Endothelial cell of umbilical vein (primary cell): ENCODE measurements at regions not wholly inside any gene's neighbourhood (a gene's known extent, or its start where the extent isn't known, plus 50 kb on each side); places are given as distances from the start of the nearest gene placed in this dataset.

Source experiments
- BruUV-seq: library from RNA; stranded (reverse); fragments of 400-500 nt; replicated peaks from 2 replicates; lab custom pipeline; 2021; lab: Mats Ljungman, UMichigan
- CTCF ChIA-PET: fragments of 300-600, 350-600 bp; sonication (Branson Sonifier 250); formaldehyde crosslinking; loops from one replicate; lab custom pipeline; 2021; ENCODE audit warnings: antibody characterized with exemption, inconsistent platforms; lab: Charles Lee
- POLR2A ChIA-PET: fragments of 300-600, 350-600 bp; sonication (Branson Sonifier 250); formaldehyde crosslinking; loops from one replicate; lab custom pipeline; 2021; ENCODE audit warnings: antibody characterized with exemption, inconsistent platforms; lab: Charles Lee
- DNase-seq: peaks from one replicate; pipeline ENCODE4 v3.0.0-alpha.2; 2011; ENCODE audit warnings: low read depth, low spot score
- FAIRE-seq: peaks from 2 replicates; lab custom pipeline; 2011; peaks lifted over from hg19 to GRCh38; lab: Jason Lieb, UNC
- H2AFZ ChIP-seq: 2 replicates; pipeline ENCODE4 v1.6.0; 2012; ENCODE audit warnings: low read depth, low read length, control low read depth, inconsistent platforms
- H3K27ac ChIP-seq: 2 replicates; pipeline ENCODE4 v1.5.1; 2011; ENCODE audit warnings: low read depth, mild to moderate bottlenecking, control low read depth, low read length, moderate library complexity; ENCODE audit not compliant: insufficient read depth
- H3K27me3 ChIP-seq, 2 experiments: 2 replicates each; pipeline versions ENCODE4 v1.6.0 to v1.6.1; 2011; ENCODE audit warnings: low read length in 2 of 2, mixed read lengths in 1 of 2; ENCODE audit not compliant: control insufficient read depth in 2 of 2, insufficient read depth in 2 of 2
- H3K36me3 ChIP-seq, 2 experiments: 2 replicates in 1 of 2; 3 replicates in 1 of 2; pipeline ENCODE4 v1.5.1; 2011; ENCODE audit warnings: low read length in 2 of 2, mild to moderate bottlenecking in 1 of 2, moderate library complexity in 1 of 2; ENCODE audit not compliant: control insufficient read depth in 2 of 2, insufficient read depth in 2 of 2; ENCODE audit errors: extremely low read depth in 1 of 2
- H3K4me1 ChIP-seq: 3 replicates; pipeline ENCODE4 v1.5.1; 2011; ENCODE audit warnings: mild to moderate bottlenecking, low read length; ENCODE audit not compliant: control insufficient read depth, insufficient read depth; ENCODE audit errors: extremely low read depth
- H3K4me2 ChIP-seq: 2 replicates; pipeline ENCODE4 v1.6.1; 2011; ENCODE audit warnings: low read length, control low read depth, mixed read lengths; ENCODE audit not compliant: insufficient read depth
- H3K4me3 ChIP-seq, 3 experiments: fragments of 200-600 bp in 1 of 3; sonication (generic), shearing (Covaris generic) in 1 of 3; replicated peaks in 1 of 3; 2 replicates each; pipeline ENCODE4 v1.5.1; 2011 to 2016; ENCODE audit warnings: control low read depth in 3 of 3, low read length in 3 of 3, mild to moderate bottlenecking in 2 of 3, inconsistent platforms in 1 of 3, low read depth in 1 of 3, moderate library complexity in 1 of 3; ENCODE audit not compliant: insufficient read depth in 1 of 3
- H3K79me2 ChIP-seq: 2 replicates; pipeline ENCODE4 v1.6.0; 2012; ENCODE audit warnings: low read length, inconsistent platforms; ENCODE audit not compliant: control insufficient read depth, insufficient read depth
- H3K9ac ChIP-seq: replicated peaks from 2 replicates; pipeline ENCODE3; 2011; ENCODE audit warnings: low read length, control low read depth; ENCODE audit not compliant: insufficient read depth; ENCODE audit errors: extremely low read depth
- H3K9me1 ChIP-seq: replicated peaks from 3 replicates; pipeline ENCODE4 v1.6.0; 2011; ENCODE audit warnings: mild to moderate bottlenecking, low read length; ENCODE audit not compliant: control insufficient read depth, insufficient read depth; ENCODE audit errors: extremely low read depth
- H3K9me3 ChIP-seq: replicated peaks from 2 replicates; pipeline ENCODE4 v1.5.1; 2012; ENCODE audit warnings: low read length, inconsistent platforms; ENCODE audit not compliant: control insufficient read depth, insufficient read depth
- H4K20me1 ChIP-seq: replicated peaks from 2 replicates; pipeline ENCODE3; 2011; ENCODE audit warnings: mild to moderate bottlenecking, low read length; ENCODE audit not compliant: control insufficient read depth, insufficient read depth; ENCODE audit errors: extremely low read depth
- CTCF ChIP-seq, 2 donors: IDR thresholded peaks; 1 replicate in 1 of 2; 2 replicates in 1 of 2; pipeline ENCODE4 v1.5.1; 2011; ENCODE audit warnings: low read length in 2 of 2, mild to moderate bottlenecking in 2 of 2, moderate library complexity in 2 of 2, control low read depth in 1 of 2, inconsistent platforms in 1 of 2, low read depth in 1 of 2; ENCODE audit not compliant: insufficient read depth in 1 of 2; ENCODE audit errors: extremely low read depth in 1 of 2
- EZH2 ChIP-seq: IDR thresholded peaks from 2 replicates; pipeline ENCODE4 v1.6.1; 2012; ENCODE audit warnings: borderline replicate concordance, low read depth, mild to moderate bottlenecking, moderate library complexity, low read length, inconsistent platforms; ENCODE audit not compliant: severe bottlenecking
- FOS ChIP-seq: IDR thresholded peaks from 2 replicates; pipeline ENCODE4 v1.6.1; 2011; ENCODE audit warnings: mild to moderate bottlenecking, low read length, moderate library complexity, borderline replicate concordance; ENCODE audit not compliant: insufficient read depth
- GATA2 ChIP-seq: IDR thresholded peaks from 2 replicates; pipeline ENCODE4 v1.7.0; 2011; ENCODE audit warnings: low read depth, mild to moderate bottlenecking, moderate library complexity, mixed read lengths, low read length; ENCODE audit not compliant: insufficient read length, insufficient read depth
- JUN ChIP-seq: IDR thresholded peaks from 2 replicates; pipeline ENCODE4 v1.6.1; 2011; ENCODE audit warnings: borderline replicate concordance, low read depth; ENCODE audit not compliant: insufficient read length, insufficient read depth
- MYC ChIP-seq: IDR thresholded peaks from one replicate; pipeline ENCODE4 v1.6.1; 2011; ENCODE audit warnings: mild to moderate bottlenecking, low read depth, low read length
- POLR2A ChIP-seq: IDR thresholded peaks from 2 replicates; pipeline ENCODE4 v1.6.1; 2012; ENCODE audit warnings: low read depth, mild to moderate bottlenecking, control low read depth, low read length
- POLR2AphosphoS5 ChIP-seq: IDR thresholded peaks from 2 replicates; pipeline ENCODE4 v1.6.1; 2012; ENCODE audit warnings: low read depth, mild to moderate bottlenecking, control low read depth, low read length, moderate library complexity; ENCODE audit not compliant: insufficient read depth
- dilution Hi-C: fragments of 300-500 bp; cut with MboI; formaldehyde crosslinking; loops from one replicate; pipeline ENCODE4 v1.15.0; 2019; ENCODE audit warnings: low sequenced_read_pairs; ENCODE audit not compliant: extremely low pct_ligation_motif_present
- intact Hi-C: fragments of 100-400 bp; cut with micrococcal nuclease; formaldehyde crosslinking; loops from one replicate; pipeline ENCODE4 v1.10.0; 2022
- TF ChIP-seq, protein P1 (sequence below): IDR thresholded peaks from 2 replicates; pipeline ENCODE4 v1.6.1; 2011; ENCODE audit not compliant: insufficient read depth, insufficient read length

- ChIA-PET POLR2A (no interaction called here), CTCF (interaction anchor here (1.3 to 6.0 kb wide), 5 partner anchors 8 to 597 kb away, joined by 3 to 43 read pairs (median 7); no protein-coding TSS in a partner anchor)
- Histone ChIP-seq H4K20me1 (no peaks in the 10 kb centered on the region), H3K4me1 (peaks cover 15% of the 10 kb centered on the region), H3K79me2 (no peaks in the 10 kb centered on the region), H3K4me3 (no peak overlapping the region), H3K36me3 (no peaks in the 10 kb centered on the region), H3K9ac (no peak overlapping the region), H3K4me2 (no peak overlapping the region), H3K9me1 (no peaks in the 10 kb centered on the region), H3K27ac (no peak overlapping the region), H3K27me3 (no peaks in the 10 kb centered on the region), H3K9me3 (no peaks in the 10 kb centered on the region), H2AFZ (no peak overlapping the region)
- intact Hi-C loops, result no loop called here
- no peak for DNase-seq
- dilution Hi-C loops, result loop anchor here (25.0 kb wide), 1 partner anchor 570 kb away; no protein-coding TSS in a partner anchor
- no TSS peak for BruUV-seq
- no peak for FAIRE-seq
- TF ChIP-seq POLR2AphosphoS5 (no peak), MYC (no peak)
Observed at GRCh38 chr2:176567361-176567760, 298.1 kb downstream of the MTX2 start.

- dilution Hi-C loops (loop anchor here (25.0 kb wide), 1 partner anchor 568 kb away; no protein-coding TSS in a partner anchor), intact Hi-C loops (no loop called here)
- no peak overlapping the region for H3K9ac ChIP-seq
- no peaks in the 10 kb centered on the region for H3K9me1 ChIP-seq
- DNase-seq (no peak), FAIRE-seq (no peak)
- peaks cover 15% of the 10 kb centered on the region for H3K4me1 ChIP-seq
- no peak overlapping the region for H3K4me3 ChIP-seq
- no peaks in the 10 kb centered on the region for H3K79me2 ChIP-seq
- H3K27me3 ChIP-seq, result no peaks in the 10 kb centered on the region
- H3K27ac ChIP-seq, result no peak overlapping the region
- H4K20me1 ChIP-seq, result no peaks in the 10 kb centered on the region
- ChIA-PET CTCF (interaction anchor here (2.6 kb wide), 1 partner anchor 16 kb away, joined by 9 read pairs; no protein-coding TSS in a partner anchor), POLR2A (no interaction called here)
- no peak for TF ChIP-seq JUN
- TF ChIP-seq POLR2A, result no peak
- TF ChIP-seq EZH2, result no peak
- no peak for TF ChIP-seq MYC
- no peak for TF ChIP-seq POLR2AphosphoS5
- no peak for TF ChIP-seq FOS
- TF ChIP-seq CTCF (IDR thresholded peaks at IDR 0.05; ENCODE audit: extremely low read depth in 1 of 2, insufficient read depth in 1 of 2, low read depth in 1 of 2, low read length in 2 of 2), result no peak
- no peak for TF ChIP-seq GATA2
- TF ChIP-seq, protein P1, sequence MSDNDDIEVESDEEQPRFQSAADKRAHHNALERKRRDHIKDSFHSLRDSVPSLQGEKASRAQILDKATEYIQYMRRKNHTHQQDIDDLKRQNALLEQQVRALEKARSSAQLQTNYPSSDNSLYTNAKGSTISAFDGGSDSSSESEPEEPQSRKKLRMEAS, result no peak
- no peaks in the 10 kb centered on the region for H3K36me3 ChIP-seq
- BruUV-seq, result no TSS peak
- no peak overlapping the region for H2AFZ ChIP-seq
- H3K9me3 ChIP-seq, result no peaks in the 10 kb centered on the region
- no peak overlapping the region for H3K4me2 ChIP-seq
Observed at GRCh38 chr2:176569574-176569973, 300.3 kb downstream of the MTX2 start.
